ENCODE measurements at regions not wholly inside any gene's neighbourhood (a gene's known extent, or its start where the extent isn't known, plus 50 kb on each side); places are given as distances from the start of the nearest gene placed in this dataset.

GRCh38 chr18:45203677-45204076, 411.6 kb upstream of the SLC14A2 start:
- no peak overlapping the region for H3K4me3 Mint-ChIP-seq
- Histone ChIP-seq H3K4me3 (ENCODE audit: low read length) (no peak overlapping the region), H3K27me3 (ENCODE audit: control insufficient read depth in 1 of 2, insufficient read depth in 2 of 2, low read length in 2 of 2) (peaks cover 0 to 4% of the 10 kb centered on the region in 2 experiments), H3K9me3 (ENCODE audit: control insufficient read depth in 1 of 2, insufficient read depth in 1 of 2, low read length in 2 of 2) (no peaks in the 10 kb centered on the region), H3K4me1 (ENCODE audit: insufficient read depth, low read length) (no peaks in the 10 kb centered on the region), H3K27ac (ENCODE audit: low read depth in 1 of 2, low read length in 2 of 2) (no peak overlapping the region), H3K36me3 (ENCODE audit: insufficient read depth, low read length) (no peaks in the 10 kb centered on the region)
- ChIA-PET POLR2A (no interaction called here), CTCF (interaction anchor here (0.9 kb wide), 1 partner anchor 9 kb away, joined by 3 read pairs; no protein-coding TSS in a partner anchor)
- no peaks in the 10 kb centered on the region for H3K4me1 Mint-ChIP-seq (ENCODE audit: low read depth)
- no peak for TF ChIP-seq CTCF (IDR thresholded peaks at IDR 0.05)
- intact Hi-C loops (cut with DNase I, micrococcal nuclease) = no loop called here
- no peaks in the 10 kb centered on the region for H3K36me3 Mint-ChIP-seq (ENCODE audit: low read depth)
- no peak for DNase-seq
- H3K27ac Mint-ChIP-seq = no peak overlapping the region
- H3K9me3 Mint-ChIP-seq = no peaks in the 10 kb centered on the region
- ATAC-seq (ENCODE audit: poor library complexity) = no peak
- H3K27me3 Mint-ChIP-seq = no peaks in the 10 kb centered on the region

GRCh38 chr18:45207328-45207727, 407.9 kb upstream of the SLC14A2 start:
- Mint-ChIP-seq H3K4me3 (no peak overlapping the region), H3K27ac (no peak overlapping the region), H3K4me1 (ENCODE audit: low read depth) (no peaks in the 10 kb centered on the region), H3K36me3 (ENCODE audit: low read depth) (no peaks in the 10 kb centered on the region), H3K9me3 (no peaks in the 10 kb centered on the region), H3K27me3 (no peaks in the 10 kb centered on the region)
- intact Hi-C loops (cut with DNase I, micrococcal nuclease) = no loop called here
- no peak for ATAC-seq (ENCODE audit: poor library complexity)
- no peak for TF ChIP-seq CTCF (IDR thresholded peaks at IDR 0.05)
- no peak for DNase-seq
- CTCF ChIA-PET = no interaction called here
- Histone ChIP-seq H3K36me3 (ENCODE audit: insufficient read depth, low read length) (no peaks in the 10 kb centered on the region), H3K9me3 (ENCODE audit: control insufficient read depth in 1 of 2, insufficient read depth in 1 of 2, low read length in 2 of 2) (no peaks in the 10 kb centered on the region), H3K4me1 (ENCODE audit: insufficient read depth, low read length) (no peaks in the 10 kb centered on the region), H3K4me3 (ENCODE audit: low read length) (no peak overlapping the region), H3K27ac (ENCODE audit: low read depth in 1 of 2, low read length in 2 of 2) (no peak overlapping the region), H3K27me3 (ENCODE audit: control insufficient read depth in 1 of 2, insufficient read depth in 2 of 2, low read length in 2 of 2) (peaks cover 0 to 4% of the 10 kb centered on the region in 2 experiments)
- POLR2A ChIA-PET = no interaction called here

GRCh38 chr18:45208164-45208563, 407.1 kb upstream of the SLC14A2 start:
- Mint-ChIP-seq H3K4me3 (no peak overlapping the region), H3K9me3 (no peaks in the 10 kb centered on the region), H3K4me1 (ENCODE audit: low read depth) (no peaks in the 10 kb centered on the region), H3K27ac (no peak overlapping the region), H3K36me3 (ENCODE audit: low read depth) (no peaks in the 10 kb centered on the region), H3K27me3 (peaks cover 5% of the 10 kb centered on the region)
- TF ChIP-seq CTCF (IDR thresholded peaks at IDR 0.05) = no peak
- ATAC-seq (ENCODE audit: poor library complexity) = no peak
- no peaks in the 10 kb centered on the region for H3K27me3 ChIP-seq (ENCODE audit: control insufficient read depth in 1 of 2, insufficient read depth in 2 of 2, low read length in 2 of 2)
- intact Hi-C loops (cut with DNase I, micrococcal nuclease) = no loop called here
- H3K9me3 ChIP-seq (ENCODE audit: control insufficient read depth in 1 of 2, insufficient read depth in 1 of 2, low read length in 2 of 2) = no peaks in the 10 kb centered on the region
- no peak for DNase-seq
- ChIA-PET POLR2A (no interaction called here), CTCF (no interaction called here)
- no peaks in the 10 kb centered on the region for H3K4me1 ChIP-seq (ENCODE audit: insufficient read depth, low read length)
- H3K27ac ChIP-seq (ENCODE audit: low read depth in 1 of 2, low read length in 2 of 2) = no peak overlapping the region
- no peak overlapping the region for H3K4me3 ChIP-seq (ENCODE audit: low read length)
- no peaks in the 10 kb centered on the region for H3K36me3 ChIP-seq (ENCODE audit: insufficient read depth, low read length)
